ENCODE measurements at regions not wholly inside any gene's neighbourhood (a gene's known extent, or its start where the extent isn't known, plus 50 kb on each side); places are given as distances from the start of the nearest gene placed in this dataset.

GRCh38 chr5:56552612-56553268 is 262.6 kb upstream of the MAP3K1 start:
- Histone ChIP-seq H3K27ac (ENCODE audit: low read depth, low read length) (no peak overlapping the region), H3K27me3 (ENCODE audit: control insufficient read depth, insufficient read depth, low read length) (no peaks in the 10 kb centered on the region), H3K4me3 (ENCODE audit: low read length) (no peak overlapping the region), H3K36me3 (ENCODE audit: control insufficient read depth, insufficient read depth, low read length) (no peaks in the 10 kb centered on the region), H3K9ac (ENCODE audit: low read length) (no peak overlapping the region), H3K4me1 (ENCODE audit: control insufficient read depth, insufficient read depth, low read length) (no peaks in the 10 kb centered on the region)

GRCh38 chr5:56550227-56550626 is 265.1 kb upstream of the MAP3K1 start:
- no peak overlapping the region for H3K4me3 ChIP-seq (ENCODE audit: low read length)
- no peaks in the 10 kb centered on the region for H3K36me3 ChIP-seq (ENCODE audit: control insufficient read depth, insufficient read depth, low read length)
- H3K27ac ChIP-seq (ENCODE audit: low read depth, low read length) = no peak overlapping the region
- H3K4me1 ChIP-seq (ENCODE audit: control insufficient read depth, insufficient read depth, low read length) = no peaks in the 10 kb centered on the region
- H3K9ac ChIP-seq (ENCODE audit: low read length) = no peak overlapping the region
- no peaks in the 10 kb centered on the region for H3K27me3 ChIP-seq (ENCODE audit: control insufficient read depth, insufficient read depth, low read length)

- H3K36me3 ChIP-seq (ENCODE audit: control insufficient read depth, insufficient read depth, low read length) = no peaks in the 10 kb centered on the region
- H3K4me3 ChIP-seq (ENCODE audit: low read length) = no peak overlapping the region
- H3K9ac ChIP-seq (ENCODE audit: low read length) = no peak overlapping the region
- no peaks in the 10 kb centered on the region for H3K4me1 ChIP-seq (ENCODE audit: control insufficient read depth, insufficient read depth, low read length)
- no peaks in the 10 kb centered on the region for H3K27me3 ChIP-seq (ENCODE audit: control insufficient read depth, insufficient read depth, low read length)
- H3K27ac ChIP-seq (ENCODE audit: low read depth, low read length) = no peak overlapping the region
Measured at GRCh38 chr5:56549096-56549886, 266.1 kb upstream of the MAP3K1 start.

- H3K27me3 ChIP-seq (ENCODE audit: control insufficient read depth, insufficient read depth, low read length) = no peaks in the 10 kb centered on the region
- H3K27ac ChIP-seq (ENCODE audit: low read depth, low read length) = no peak overlapping the region
- H3K4me1 ChIP-seq (ENCODE audit: control insufficient read depth, insufficient read depth, low read length) = no peaks in the 10 kb centered on the region
- no peaks in the 10 kb centered on the region for H3K36me3 ChIP-seq (ENCODE audit: control insufficient read depth, insufficient read depth, low read length)
- no peak overlapping the region for H3K4me3 ChIP-seq (ENCODE audit: low read length)
- no peak overlapping the region for H3K9ac ChIP-seq (ENCODE audit: low read length)
Measured at GRCh38 chr5:56545016-56545415, 270.3 kb upstream of the MAP3K1 start.

GRCh38 chr5:56543441-56544388 is 271.6 kb upstream of the MAP3K1 start:
- H3K9ac ChIP-seq (ENCODE audit: low read length) = no peak overlapping the region
- H3K27me3 ChIP-seq (ENCODE audit: control insufficient read depth, insufficient read depth, low read length) = no peaks in the 10 kb centered on the region
- H3K4me1 ChIP-seq (ENCODE audit: control insufficient read depth, insufficient read depth, low read length) = no peaks in the 10 kb centered on the region
- no peak overlapping the region for H3K27ac ChIP-seq (ENCODE audit: low read depth, low read length)
- no peak overlapping the region for H3K4me3 ChIP-seq (ENCODE audit: low read length)
- H3K36me3 ChIP-seq (ENCODE audit: control insufficient read depth, insufficient read depth, low read length) = no peaks in the 10 kb centered on the region

- H3K4me1 ChIP-seq (ENCODE audit: control insufficient read depth, insufficient read depth, low read length) = no peaks in the 10 kb centered on the region
- no peaks in the 10 kb centered on the region for H3K36me3 ChIP-seq (ENCODE audit: control insufficient read depth, insufficient read depth, low read length)
- no peak overlapping the region for H3K4me3 ChIP-seq (ENCODE audit: low read length)
- H3K27ac ChIP-seq (ENCODE audit: low read depth, low read length) = no peak overlapping the region
- no peak overlapping the region for H3K9ac ChIP-seq (ENCODE audit: low read length)
- H3K27me3 ChIP-seq (ENCODE audit: control insufficient read depth, insufficient read depth, low read length) = no peaks in the 10 kb centered on the region
Measured at GRCh38 chr5:56540266-56540665, 275.1 kb upstream of the MAP3K1 start.

- H3K27ac ChIP-seq (ENCODE audit: low read depth, low read length) = no peak overlapping the region
- no peaks in the 10 kb centered on the region for H3K27me3 ChIP-seq (ENCODE audit: control insufficient read depth, insufficient read depth, low read length)
- H3K36me3 ChIP-seq (ENCODE audit: control insufficient read depth, insufficient read depth, low read length) = no peaks in the 10 kb centered on the region
- no peak overlapping the region for H3K4me3 ChIP-seq (ENCODE audit: low read length)
- no peaks in the 10 kb centered on the region for H3K4me1 ChIP-seq (ENCODE audit: control insufficient read depth, insufficient read depth, low read length)
- no peak overlapping the region for H3K9ac ChIP-seq (ENCODE audit: low read length)
Measured at GRCh38 chr5:56538580-56538979, 276.8 kb upstream of the MAP3K1 start.

GRCh38 chr5:56535347-56535746 is 280.0 kb upstream of the MAP3K1 start:
- Histone ChIP-seq H3K27me3 (ENCODE audit: control insufficient read depth, insufficient read depth, low read length) (no peaks in the 10 kb centered on the region), H3K36me3 (ENCODE audit: control insufficient read depth, insufficient read depth, low read length) (no peaks in the 10 kb centered on the region), H3K9ac (ENCODE audit: low read length) (no peak overlapping the region), H3K27ac (ENCODE audit: low read depth, low read length) (no peak overlapping the region), H3K4me1 (ENCODE audit: control insufficient read depth, insufficient read depth, low read length) (no peaks in the 10 kb centered on the region), H3K4me3 (ENCODE audit: low read length) (no peak overlapping the region)

GRCh38 chr5:56534102-56534829 is 281.1 kb upstream of the MAP3K1 start:
- Histone ChIP-seq H3K4me1 (ENCODE audit: control insufficient read depth, insufficient read depth, low read length) (no peaks in the 10 kb centered on the region), H3K9ac (ENCODE audit: low read length) (no peak overlapping the region), H3K27ac (ENCODE audit: low read depth, low read length) (no peak overlapping the region), H3K4me3 (ENCODE audit: low read length) (no peak overlapping the region), H3K36me3 (ENCODE audit: control insufficient read depth, insufficient read depth, low read length) (no peaks in the 10 kb centered on the region), H3K27me3 (ENCODE audit: control insufficient read depth, insufficient read depth, low read length) (no peaks in the 10 kb centered on the region)

GRCh38 chr5:56532466-56532865 is 282.9 kb upstream of the MAP3K1 start:
- H3K27me3 ChIP-seq (ENCODE audit: control insufficient read depth, insufficient read depth, low read length) = no peaks in the 10 kb centered on the region
- H3K4me1 ChIP-seq (ENCODE audit: control insufficient read depth, insufficient read depth, low read length) = no peaks in the 10 kb centered on the region
- no peak overlapping the region for H3K4me3 ChIP-seq (ENCODE audit: low read length)
- H3K9ac ChIP-seq (ENCODE audit: low read length) = no peak overlapping the region
- H3K36me3 ChIP-seq (ENCODE audit: control insufficient read depth, insufficient read depth, low read length) = no peaks in the 10 kb centered on the region
- H3K27ac ChIP-seq (ENCODE audit: low read depth, low read length) = no peak overlapping the region

- Histone ChIP-seq H3K4me3 (ENCODE audit: low read length) (no peak overlapping the region), H3K27ac (ENCODE audit: low read depth, low read length) (no peak overlapping the region), H3K9ac (ENCODE audit: low read length) (no peak overlapping the region), H3K36me3 (ENCODE audit: control insufficient read depth, insufficient read depth, low read length) (no peaks in the 10 kb centered on the region), H3K4me1 (ENCODE audit: control insufficient read depth, insufficient read depth, low read length) (no peaks in the 10 kb centered on the region), H3K27me3 (ENCODE audit: control insufficient read depth, insufficient read depth, low read length) (no peaks in the 10 kb centered on the region)
Measured at GRCh38 chr5:56530626-56531138, 284.7 kb upstream of the MAP3K1 start.

Data from rectal smooth muscle tissue (tissue), 1 donor.